AG10803 (cell line): ENCODE measurements at regions not wholly inside any gene's neighbourhood (a gene's known extent, or its start where the extent isn't known, plus 50 kb on each side); places are given as distances from the start of the nearest gene placed in this dataset.

Source experiments
- DNase-seq: peaks from one replicate; pipeline ENCODE4 v3.0.0; 2010; ENCODE audit warnings: low read depth
- H3K4me3 ChIP-seq: 2 replicates; pipeline ENCODE4 v1.5.1; 2011; ENCODE audit warnings: mild to moderate bottlenecking, low read length, control low read depth
- CTCF ChIP-seq: conservative IDR thresholded peaks from 2 replicates; pipeline ENCODE4 v1.5.1; 2011; ENCODE audit warnings: mild to moderate bottlenecking, low read length, control low read depth, inconsistent platforms

DNA sequence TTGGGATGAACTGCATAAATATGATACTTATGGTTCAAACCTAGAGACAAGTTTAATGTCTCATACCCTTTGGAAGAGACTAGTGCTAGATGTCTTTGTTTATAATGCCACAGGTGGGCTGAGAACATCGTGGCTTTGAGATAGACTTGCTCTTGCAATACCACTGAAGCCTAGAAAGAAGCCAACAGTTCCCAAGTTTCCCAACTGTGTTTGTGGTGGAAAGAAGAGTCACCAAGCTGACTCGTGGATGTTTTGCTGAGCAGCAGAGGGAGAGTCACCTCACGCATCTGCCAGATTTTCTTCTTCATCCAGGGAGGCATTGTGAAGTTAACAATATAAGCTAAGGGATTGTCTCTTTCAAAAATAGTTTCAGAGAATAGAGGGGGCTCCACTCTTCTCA, 1076.2 kb downstream of the C4orf33 start:
- no peak overlapping the region for H3K4me3 ChIP-seq
- DNase-seq = peak; percentile 9
- no peak for TF ChIP-seq CTCF

GRCh38 chr4:130178106-130178505, 1082.2 kb downstream of the C4orf33 start:
- no peak for DNase-seq
- no peak for TF ChIP-seq CTCF
- H3K4me3 ChIP-seq = no peak overlapping the region

DNA sequence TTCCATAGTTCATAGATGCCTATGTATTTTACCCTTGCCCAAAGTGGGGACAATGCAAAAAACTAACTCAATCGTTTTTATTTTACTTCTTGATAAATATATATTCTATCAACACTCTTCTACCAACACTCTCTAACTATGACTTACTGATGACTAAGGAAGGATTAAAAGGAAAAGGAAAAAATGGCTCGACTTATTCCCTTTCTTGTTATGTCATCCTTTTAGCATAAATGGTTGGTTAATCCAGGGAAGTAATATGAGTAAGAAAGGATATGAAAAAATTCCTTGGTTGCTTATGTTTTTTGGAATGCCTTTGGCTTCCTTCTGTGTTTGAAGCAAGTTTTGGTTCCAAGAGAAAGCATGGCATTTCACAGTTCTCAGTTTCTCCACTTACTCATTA, 1087.1 kb downstream of the C4orf33 start:
- TF ChIP-seq CTCF = no peak
- no peak for DNase-seq

DNA sequence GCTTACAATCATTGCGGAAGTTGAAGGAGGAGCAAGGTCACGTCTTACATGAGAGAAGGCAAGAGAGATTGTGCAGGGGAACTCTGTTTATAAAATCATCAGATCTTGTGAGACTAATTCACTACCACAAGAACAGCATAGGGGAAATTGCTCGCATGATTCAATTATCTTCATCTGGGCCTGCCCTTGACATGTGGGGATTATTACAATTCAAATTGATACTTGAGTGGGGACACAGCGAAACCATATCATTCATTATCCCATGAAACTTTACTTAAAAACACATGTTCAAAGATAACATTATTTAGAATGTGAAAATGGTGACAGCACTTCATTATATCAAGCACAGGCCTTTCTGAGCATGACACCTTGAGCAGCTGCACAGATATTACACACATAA, 1087.8 kb downstream of the C4orf33 start:
- DNase-seq = no peak
- no peak for TF ChIP-seq CTCF
- H3K4me3 ChIP-seq = no peak overlapping the region

More for the DNA sequence above, 1087.1 kb downstream of the C4orf33 start:
- H3K4me3 ChIP-seq = no peak overlapping the region

DNA sequence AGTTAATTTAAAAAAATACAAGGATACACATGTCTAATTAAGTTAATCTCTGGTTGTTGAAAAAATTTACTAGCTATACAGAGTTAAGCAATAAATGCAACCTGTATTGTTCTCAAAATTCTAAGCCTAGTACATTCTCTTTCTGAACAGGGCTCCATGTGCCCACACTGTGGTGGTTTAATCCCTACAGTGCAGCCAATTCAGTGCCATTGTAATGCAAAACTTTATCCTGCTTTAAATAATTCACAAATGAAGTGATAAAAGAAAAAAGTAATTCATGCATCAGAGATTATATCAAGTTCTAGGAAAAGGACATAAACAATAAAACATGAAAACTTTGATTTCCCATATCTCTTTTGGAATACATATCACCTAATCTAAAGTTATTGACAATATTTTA, 1089.2 kb downstream of the C4orf33 start:
- DNase-seq = no peak
- H3K4me3 ChIP-seq = no peak overlapping the region
- no peak for TF ChIP-seq CTCF

DNA sequence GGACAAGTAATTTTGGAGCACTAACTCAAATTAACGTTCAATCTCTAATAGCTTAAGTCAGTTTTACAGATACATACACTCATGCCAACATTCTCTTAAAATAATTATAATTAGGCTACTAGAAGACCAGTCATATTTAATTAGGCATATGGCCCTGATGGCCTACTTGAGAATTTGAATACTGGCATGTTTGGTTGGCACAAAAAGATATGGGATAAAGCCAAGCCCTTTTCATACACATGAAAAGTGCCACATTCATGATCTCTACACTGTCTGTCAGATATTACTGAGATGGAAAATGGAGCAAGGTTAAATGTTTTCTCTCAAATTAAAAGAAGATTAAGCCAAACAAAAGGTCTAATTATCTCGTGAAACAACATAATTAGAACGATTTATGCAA, 1091.0 kb downstream of the C4orf33 start:
- DNase-seq = no peak
- no peak for TF ChIP-seq CTCF
- no peak overlapping the region for H3K4me3 ChIP-seq

- DNase-seq = no peak
- H3K4me3 ChIP-seq = no peak overlapping the region
- TF ChIP-seq CTCF = no peak
Measured at GRCh38 chr4:130187587-130187986, 1091.6 kb downstream of the C4orf33 start.
